HEK293T (cell line): ENCODE measurements at regions not wholly inside any gene's neighbourhood (a gene's known extent, or its start where the extent isn't known, plus 50 kb on each side); places are given as distances from the start of the nearest gene placed in this dataset.

ENCODE experiments used
- CTCF ChIA-PET: fragments of 350-600 bp; formaldehyde crosslinking; extraction: SDS; loops from one replicate; lab custom pipeline; 2021; ENCODE audit warnings: antibody characterized with exemption, inconsistent platforms; lab: Yijun Ruan, JAX
- POLR2A ChIA-PET: fragments of 350-600 bp; formaldehyde crosslinking; extraction: SDS; loops from one replicate; lab custom pipeline; 2020; ENCODE audit warnings: antibody characterized with exemption, inconsistent platforms; lab: Yijun Ruan, JAX
- DNase-seq: peaks from one replicate; pipeline ENCODE4 v3.0.0; 2012; ENCODE audit warnings: mixed read lengths; ENCODE audit errors: extremely low spot score
- ARNT ChIP-seq: fragments of 450-650 bp; IDR thresholded peaks from 2 replicates; pipeline ENCODE4 v1.6.1; 2017; ENCODE audit warnings: mild to moderate bottlenecking
- BHLHE40 ChIP-seq: fragments of 450-650 bp; IDR thresholded peaks from 2 replicates; pipeline ENCODE4 v1.6.1; 2016; ENCODE audit warnings: mild to moderate bottlenecking, moderate library complexity, borderline replicate concordance
- CTBP1 ChIP-seq: fragments of 450-650 bp; IDR thresholded peaks from 2 replicates; pipeline ENCODE4 v1.6.1; 2016; ENCODE audit warnings: borderline replicate concordance
- ELF4 ChIP-seq: fragments of 450-650 bp; IDR thresholded peaks from 2 replicates; pipeline ENCODE4 v1.6.1; 2017; ENCODE audit warnings: antibody characterized with exemption
- FOXA1 ChIP-seq: fragments of 450-650 bp; IDR thresholded peaks from 2 replicates; pipeline ENCODE4 v1.6.1; 2016; ENCODE audit warnings: mild to moderate bottlenecking
- FOXK2 ChIP-seq: fragments of 450-650 bp; IDR thresholded peaks from 2 replicates; pipeline ENCODE4 v1.6.1; 2016; ENCODE audit warnings: mild to moderate bottlenecking
- FOXM1 ChIP-seq: fragments of 450-650 bp; IDR thresholded peaks from 2 replicates; pipeline ENCODE4 v1.6.1; 2017; ENCODE audit warnings: mild to moderate bottlenecking, borderline replicate concordance
- HDGF ChIP-seq: fragments of 450-650 bp; IDR thresholded peaks from 2 replicates; pipeline ENCODE4 v1.6.1; 2017; ENCODE audit warnings: antibody characterized with exemption, borderline replicate concordance
- L3MBTL2 ChIP-seq: fragments of 450-650 bp; conservative IDR thresholded peaks from 2 replicates; pipeline ENCODE4 v1.6.1; 2016; ENCODE audit warnings: mild to moderate bottlenecking
- LEF1 ChIP-seq: fragments of 450-650 bp; IDR thresholded peaks from 2 replicates; pipeline ENCODE4 v1.6.1; 2017; ENCODE audit warnings: mild to moderate bottlenecking, borderline replicate concordance
- NFRKB ChIP-seq: fragments of 450-650 bp; IDR thresholded peaks from 2 replicates; pipeline ENCODE4 v1.6.1; 2016; ENCODE audit warnings: mild to moderate bottlenecking, moderate library complexity
- PKNOX1 ChIP-seq: fragments of 450-650 bp; IDR thresholded peaks from 2 replicates; pipeline ENCODE4 v1.6.1; 2016
- SP1 ChIP-seq: fragments of 450-650 bp; IDR thresholded peaks from 2 replicates; pipeline ENCODE4 v1.6.1; 2017
- SUZ12 ChIP-seq: fragments of 450-650 bp; IDR thresholded peaks from 2 replicates; pipeline ENCODE4 v1.6.1; 2016; ENCODE audit warnings: mild to moderate bottlenecking
- TARDBP ChIP-seq: fragments of 450-650 bp; IDR thresholded peaks from 2 replicates; pipeline ENCODE4 v1.6.1; 2016
- ZNF384 ChIP-seq: fragments of 450-650 bp; IDR thresholded peaks from 2 replicates; pipeline ENCODE4 v1.6.1; 2016

- CTCF ChIA-PET: no interaction called here
Measured at GRCh38 chr3:159146392-159146791, 344.5 kb downstream of the MFSD1 start.

DNA sequence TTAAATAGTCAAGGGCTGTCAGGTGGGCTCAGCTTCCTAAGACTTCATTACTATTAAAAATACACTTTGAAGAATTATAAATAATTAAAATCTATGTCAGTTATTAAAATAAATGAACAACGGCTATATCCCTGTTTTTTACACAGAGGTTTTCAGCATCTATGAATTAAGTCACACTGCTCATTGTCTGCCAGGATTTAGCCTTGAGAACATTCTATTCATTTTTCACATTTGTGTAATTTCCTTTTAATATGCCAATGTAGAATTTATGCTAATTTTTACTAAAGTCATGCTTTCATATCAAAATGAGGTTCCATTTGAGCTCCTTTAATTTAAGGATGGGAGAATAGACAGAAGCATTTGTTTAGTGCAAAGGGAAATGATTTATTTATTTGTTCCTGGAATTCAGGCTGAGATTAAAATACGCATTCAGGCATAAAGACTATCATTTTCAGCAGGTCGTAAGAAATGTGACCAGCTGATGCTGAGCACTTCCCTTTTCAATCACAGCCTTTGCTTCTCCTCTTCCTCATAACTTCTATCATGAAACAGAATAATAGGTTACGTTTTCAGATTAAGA, 345.1 kb downstream of the MFSD1 start:
- no peak for TF ChIP-seq ZNF384
- TF ChIP-seq L3MBTL2: no peak
- no peak for TF ChIP-seq PKNOX1
- no peak for TF ChIP-seq HDGF
- no peak for TF ChIP-seq ELF4
- TF ChIP-seq BHLHE40: no peak
- TF ChIP-seq FOXM1: no peak
- TF ChIP-seq TARDBP: no peak
- no peak for TF ChIP-seq FOXA1
- ChIA-PET POLR2A (no interaction called here), CTCF (no interaction called here)
- DNase-seq: no peak

More at GRCh38 chr3:159146392-159146791, 344.5 kb downstream of the MFSD1 start:
- DNase-seq: no peak
- POLR2A ChIA-PET: no interaction called here
- TF ChIP-seq LEF1: no peak
- no peak for TF ChIP-seq FOXM1
- TF ChIP-seq FOXK2: no peak
- TF ChIP-seq L3MBTL2: no peak
- no peak for TF ChIP-seq PKNOX1
- TF ChIP-seq ELF4: no peak
- TF ChIP-seq TARDBP: no peak
- TF ChIP-seq HDGF: no peak
- TF ChIP-seq NFRKB: no peak
- TF ChIP-seq SP1: no peak
- TF ChIP-seq BHLHE40: no peak
- no peak for TF ChIP-seq CTBP1
- TF ChIP-seq ARNT: no peak
- no peak for TF ChIP-seq ZNF384
- no peak for TF ChIP-seq FOXA1

DNA sequence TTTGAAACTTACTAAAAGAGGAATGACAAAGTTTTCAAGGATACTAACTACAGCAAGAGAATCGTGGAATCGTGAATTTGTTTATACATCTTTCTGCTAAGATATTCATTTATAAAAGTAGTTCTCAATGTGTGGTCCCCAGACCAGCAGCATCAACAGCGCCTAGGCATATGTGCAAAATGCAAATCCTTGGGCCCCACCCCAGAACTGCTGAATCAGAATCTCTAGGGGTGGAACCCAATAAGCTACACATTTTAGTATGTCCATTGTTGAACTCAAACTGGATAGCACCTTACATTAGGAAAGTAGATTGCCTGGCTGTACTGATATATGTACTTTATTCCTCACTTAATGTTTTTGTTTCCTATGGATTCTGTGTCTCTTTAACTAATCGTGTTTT, 346.0 kb downstream of the MFSD1 start:
- POLR2A ChIA-PET: no interaction called here
- no peak for TF ChIP-seq ELF4
- no peak for TF ChIP-seq FOXM1
- no peak for TF ChIP-seq HDGF
- no peak for TF ChIP-seq ARNT
- TF ChIP-seq TARDBP: no peak
- no peak for TF ChIP-seq LEF1
- no peak for TF ChIP-seq L3MBTL2
- TF ChIP-seq SP1: no peak
- CTCF ChIA-PET: no interaction called here
- no peak for DNase-seq

DNA sequence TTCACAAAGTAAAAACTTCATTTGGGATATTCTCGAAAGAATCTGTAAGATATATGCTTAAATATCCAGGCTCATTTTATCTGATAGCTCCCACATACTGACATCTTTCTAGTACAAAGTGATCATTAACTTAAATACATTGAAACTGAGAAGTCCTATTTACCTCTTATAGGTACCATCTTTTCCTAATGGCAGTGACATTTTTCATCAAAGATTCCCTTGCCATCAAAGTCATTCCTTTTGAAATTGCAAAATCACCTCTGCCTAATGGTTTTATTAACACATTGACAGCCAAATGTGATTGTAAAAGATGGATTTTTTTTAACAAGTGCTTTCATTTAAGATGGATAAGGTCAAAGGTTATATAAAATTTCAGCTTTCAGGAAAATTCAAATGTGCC, 346.6 kb downstream of the MFSD1 start:
- TF ChIP-seq CTBP1: no peak
- TF ChIP-seq FOXA1: no peak
- TF ChIP-seq TARDBP: no peak
- no peak for TF ChIP-seq ZNF384
- no peak for TF ChIP-seq ELF4
- no peak for TF ChIP-seq PKNOX1
- TF ChIP-seq LEF1: no peak
- TF ChIP-seq FOXK2: no peak
- TF ChIP-seq SUZ12: no peak
- TF ChIP-seq L3MBTL2: no peak
- TF ChIP-seq HDGF: no peak
- TF ChIP-seq NFRKB: no peak
- TF ChIP-seq SP1: no peak
- no peak for TF ChIP-seq ARNT
- DNase-seq: no peak
- POLR2A ChIA-PET: no interaction called here
- CTCF ChIA-PET: no interaction called here

GRCh38 chr3:159149131-159149530, 347.3 kb downstream of the MFSD1 start:
- ChIA-PET POLR2A (no interaction called here), CTCF (no interaction called here)
- DNase-seq: no peak
- TF ChIP-seq SP1 (no peak), LEF1 (no peak), BHLHE40 (no peak), FOXM1 (no peak), ELF4 (no peak), CTBP1 (no peak), ARNT (no peak)

DNA sequence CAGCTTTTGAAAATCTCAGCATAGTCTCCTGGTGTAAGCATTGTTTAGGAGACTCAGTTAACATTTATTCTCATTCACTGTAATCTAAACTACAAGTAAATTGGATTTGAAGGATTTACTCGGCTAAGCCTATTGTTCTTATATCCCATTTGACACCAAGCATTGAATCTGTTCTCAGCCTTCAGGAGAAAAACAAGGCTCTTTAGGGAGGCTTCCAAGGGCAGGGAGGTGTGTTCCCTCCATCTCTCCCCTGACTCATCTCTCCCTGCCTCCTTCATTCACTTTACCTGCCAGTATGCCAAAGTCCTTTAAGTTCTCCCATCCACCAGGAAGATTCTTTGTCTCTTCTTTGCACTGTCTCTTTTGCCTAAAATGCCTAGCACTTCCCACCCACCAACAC, 347.8 kb downstream of the MFSD1 start:
- no peak for DNase-seq
- TF ChIP-seq FOXA1 (no peak), CTBP1 (no peak), NFRKB (no peak), FOXM1 (no peak), TARDBP (no peak)
- CTCF ChIA-PET: no interaction called here
- POLR2A ChIA-PET: no interaction called here

- TF ChIP-seq ARNT: no peak
- TF ChIP-seq FOXM1: no peak
- TF ChIP-seq HDGF: no peak
- no peak for TF ChIP-seq SUZ12
- TF ChIP-seq L3MBTL2: no peak
- no peak for TF ChIP-seq LEF1
- no peak for TF ChIP-seq FOXA1
- TF ChIP-seq ELF4: no peak
- TF ChIP-seq BHLHE40: no peak
- no peak for TF ChIP-seq PKNOX1
- no peak for TF ChIP-seq NFRKB
- no peak for TF ChIP-seq SP1
- ChIA-PET CTCF (no interaction called here), POLR2A (no interaction called here)
- no peak for DNase-seq
Measured at GRCh38 chr3:159150180-159150579, 348.3 kb downstream of the MFSD1 start.
